ENCODE measurements at regions not wholly inside any gene's neighbourhood (a gene's known extent, or its start where the extent isn't known, plus 50 kb on each side); places are given as distances from the start of the nearest gene placed in this dataset.

GRCh38 chr2:235135990-235136561 is 184.3 kb downstream of the SH3BP4 start:
- no peaks in the 10 kb centered on the region for H3K4me1 ChIP-seq
- peak; percentile 82 for DNase-seq (ENCODE audit: low spot score)
- H3K4me3 ChIP-seq: no peak overlapping the region

DNA sequence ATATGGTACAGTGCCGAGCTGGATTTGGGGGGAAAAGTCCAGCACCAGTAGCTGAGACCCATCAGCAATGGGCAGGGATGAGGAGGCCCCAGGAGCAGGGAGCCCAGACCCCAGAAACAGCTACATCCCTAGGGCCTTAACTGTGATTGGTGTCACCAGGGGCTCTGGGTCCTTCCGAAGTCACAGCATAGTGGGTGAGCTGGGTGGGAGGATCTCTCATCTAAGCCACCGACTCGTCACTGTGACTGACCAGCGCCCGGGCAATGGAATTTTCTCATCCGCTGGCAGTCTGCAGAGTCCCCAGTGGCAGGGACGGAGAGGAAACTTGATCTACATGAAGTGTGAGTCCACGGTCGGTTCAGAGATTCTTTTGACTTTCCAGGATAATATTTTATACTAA is 186.5 kb downstream of the SH3BP4 start:
- no peaks in the 10 kb centered on the region for H3K36me3 ChIP-seq
- no peak for DNase-seq (ENCODE audit: low spot score)
- no peak overlapping the region for H3K27ac ChIP-seq
- H3K4me1 ChIP-seq: no peaks in the 10 kb centered on the region
- no peak overlapping the region for H3K4me3 ChIP-seq
- no peaks in the 10 kb centered on the region for H3K9me3 ChIP-seq
- TF ChIP-seq, protein P1, sequence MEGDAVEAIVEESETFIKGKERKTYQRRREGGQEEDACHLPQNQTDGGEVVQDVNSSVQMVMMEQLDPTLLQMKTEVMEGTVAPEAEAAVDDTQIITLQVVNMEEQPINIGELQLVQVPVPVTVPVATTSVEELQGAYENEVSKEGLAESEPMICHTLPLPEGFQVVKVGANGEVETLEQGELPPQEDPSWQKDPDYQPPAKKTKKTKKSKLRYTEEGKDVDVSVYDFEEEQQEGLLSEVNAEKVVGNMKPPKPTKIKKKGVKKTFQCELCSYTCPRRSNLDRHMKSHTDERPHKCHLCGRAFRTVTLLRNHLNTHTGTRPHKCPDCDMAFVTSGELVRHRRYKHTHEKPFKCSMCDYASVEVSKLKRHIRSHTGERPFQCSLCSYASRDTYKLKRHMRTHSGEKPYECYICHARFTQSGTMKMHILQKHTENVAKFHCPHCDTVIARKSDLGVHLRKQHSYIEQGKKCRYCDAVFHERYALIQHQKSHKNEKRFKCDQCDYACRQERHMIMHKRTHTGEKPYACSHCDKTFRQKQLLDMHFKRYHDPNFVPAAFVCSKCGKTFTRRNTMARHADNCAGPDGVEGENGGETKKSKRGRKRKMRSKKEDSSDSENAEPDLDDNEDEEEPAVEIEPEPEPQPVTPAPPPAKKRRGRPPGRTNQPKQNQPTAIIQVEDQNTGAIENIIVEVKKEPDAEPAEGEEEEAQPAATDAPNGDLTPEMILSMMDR (IDR thresholded peaks at IDR 0.05): no peak
- H3K27me3 ChIP-seq: no peaks in the 10 kb centered on the region

More at GRCh38 chr2:235135990-235136561, 184.3 kb downstream of the SH3BP4 start:
- Histone ChIP-seq H3K9me3 (no peaks in the 10 kb centered on the region), H3K36me3 (no peaks in the 10 kb centered on the region), H3K27me3 (no peaks in the 10 kb centered on the region), H3K27ac (no peak overlapping the region)
- TF ChIP-seq, protein P1 (IDR thresholded peaks at IDR 0.05): peak; percentile 39 to 88

GRCh38 chr2:235139956-235140800 is 188.4 kb downstream of the SH3BP4 start:
- TF ChIP-seq, protein P1 (IDR thresholded peaks at IDR 0.05): no peak
- Histone ChIP-seq H3K9me3 (no peaks in the 10 kb centered on the region), H3K36me3 (no peaks in the 10 kb centered on the region), H3K4me3 (no peak overlapping the region), H3K27ac (no peak overlapping the region), H3K27me3 (no peaks in the 10 kb centered on the region), H3K4me1 (no peaks in the 10 kb centered on the region)
- peak; percentile 52 for DNase-seq (ENCODE audit: low spot score)

GRCh38 chr2:235140801-235141081 is 188.9 kb downstream of the SH3BP4 start:
- DNase-seq (ENCODE audit: low spot score): peak; percentile 30
- Histone ChIP-seq H3K36me3 (no peaks in the 10 kb centered on the region), H3K27me3 (no peaks in the 10 kb centered on the region), H3K9me3 (no peaks in the 10 kb centered on the region), H3K4me3 (no peak overlapping the region), H3K4me1 (no peaks in the 10 kb centered on the region), H3K27ac (no peak overlapping the region)
- TF ChIP-seq, protein P1 (IDR thresholded peaks at IDR 0.05): no peak

DNA sequence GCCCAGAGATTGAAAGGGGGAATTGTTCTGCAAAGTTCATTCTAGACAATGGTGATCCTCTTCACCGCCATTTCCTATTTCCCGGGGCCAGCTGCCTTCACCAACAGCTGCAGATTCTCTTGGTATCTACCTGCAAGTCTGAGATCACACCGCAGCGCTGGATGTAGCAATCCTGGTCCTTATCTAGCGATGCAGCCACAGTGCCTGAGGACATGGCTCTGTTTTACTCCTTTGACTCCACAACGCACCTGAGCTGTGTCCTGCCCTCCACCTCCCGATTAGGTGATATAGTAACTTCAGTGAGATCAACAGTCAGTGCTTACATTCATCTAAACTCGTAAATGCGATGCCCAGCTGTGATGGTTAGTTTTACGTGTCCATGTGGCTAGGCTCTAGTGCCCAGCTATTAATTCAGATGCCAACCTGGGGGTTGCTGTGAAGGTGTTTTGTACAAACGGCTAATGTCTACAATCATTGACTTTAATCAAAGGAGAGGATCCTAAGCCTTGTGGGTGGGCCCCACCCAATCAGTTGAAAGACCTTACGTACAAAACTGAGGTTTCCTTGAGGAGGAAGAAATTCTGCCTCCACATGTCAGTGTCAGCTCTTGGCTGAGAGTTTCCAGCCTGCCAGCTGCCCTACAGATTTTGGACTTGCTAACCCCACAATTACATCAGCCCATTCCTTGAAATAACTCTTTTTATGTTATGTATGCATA is 189.8 kb downstream of the SH3BP4 start:
- Histone ChIP-seq H3K4me3 (no peak overlapping the region), H3K27ac (no peak overlapping the region), H3K27me3 (no peaks in the 10 kb centered on the region), H3K9me3 (no peaks in the 10 kb centered on the region), H3K4me1 (no peaks in the 10 kb centered on the region), H3K36me3 (no peaks in the 10 kb centered on the region)
- TF ChIP-seq, protein P1 (IDR thresholded peaks at IDR 0.05): no peak
- peak; percentile 23 for DNase-seq (ENCODE audit: low spot score)

Measured in right atrium auricular region (tissue), 2 donors.